ENCODE measurements at regions not wholly inside any gene's neighbourhood (a gene's known extent, or its start where the extent isn't known, plus 50 kb on each side); places are given as distances from the start of the nearest gene placed in this dataset.

GRCh38 chr1:79373481-79374125 is 367.1 kb upstream of the ADGRL4 start:
- DNase-seq (ENCODE audit: low read depth, low spot score) = no peak

- DNase-seq (ENCODE audit: low read depth, low spot score) = no peak
Measured at GRCh38 chr1:79371802-79372201, 365.3 kb upstream of the ADGRL4 start.

DNA sequence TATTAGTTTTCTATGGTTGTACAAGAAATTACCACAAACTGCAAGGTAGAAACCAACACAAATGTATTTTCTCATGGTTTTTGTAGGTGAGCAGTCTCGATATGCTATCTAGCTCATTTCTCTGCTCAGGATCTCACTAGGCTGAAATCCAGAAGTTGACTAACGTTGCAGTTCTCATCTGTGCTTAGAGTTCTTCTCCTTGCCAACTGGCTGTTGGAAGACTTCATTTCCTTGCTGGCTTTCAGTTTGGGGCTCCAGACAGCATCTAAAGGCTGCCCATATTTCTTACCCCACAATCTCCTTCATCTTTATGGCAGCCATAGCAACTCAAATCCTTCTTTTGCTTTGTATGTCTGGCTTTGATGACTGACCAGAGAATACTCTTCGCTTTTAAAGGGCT is 362.6 kb upstream of the ADGRL4 start:
- DNase-seq (ENCODE audit: low read depth, low spot score) = no peak

DNA sequence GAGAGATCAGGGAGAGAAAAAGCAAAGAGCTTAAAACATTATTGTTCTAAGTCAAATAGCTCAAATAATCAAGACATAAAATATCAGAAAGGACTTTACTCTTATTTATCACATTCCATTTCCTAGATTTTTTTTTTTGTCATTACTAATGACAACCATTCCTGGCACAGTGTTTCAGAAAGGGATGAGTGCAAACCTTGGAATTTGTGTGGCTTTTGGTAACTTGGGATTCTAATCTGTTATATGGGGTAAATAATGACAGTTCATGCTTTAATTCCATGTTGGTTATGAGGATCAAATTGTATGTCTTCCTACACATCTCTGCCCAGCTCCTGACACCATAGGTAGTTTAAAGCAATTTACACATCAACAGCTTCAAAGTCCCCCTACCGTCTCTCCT is 358.4 kb upstream of the ADGRL4 start:
- DNase-seq (ENCODE audit: low read depth, low spot score) = no peak

GRCh38 chr1:79363430-79363829 is 356.9 kb upstream of the ADGRL4 start:
- DNase-seq (ENCODE audit: low read depth, low spot score) = no peak

- no peak for DNase-seq (ENCODE audit: low read depth, low spot score)
Measured at GRCh38 chr1:79362470-79362869, 355.9 kb upstream of the ADGRL4 start.

DNA sequence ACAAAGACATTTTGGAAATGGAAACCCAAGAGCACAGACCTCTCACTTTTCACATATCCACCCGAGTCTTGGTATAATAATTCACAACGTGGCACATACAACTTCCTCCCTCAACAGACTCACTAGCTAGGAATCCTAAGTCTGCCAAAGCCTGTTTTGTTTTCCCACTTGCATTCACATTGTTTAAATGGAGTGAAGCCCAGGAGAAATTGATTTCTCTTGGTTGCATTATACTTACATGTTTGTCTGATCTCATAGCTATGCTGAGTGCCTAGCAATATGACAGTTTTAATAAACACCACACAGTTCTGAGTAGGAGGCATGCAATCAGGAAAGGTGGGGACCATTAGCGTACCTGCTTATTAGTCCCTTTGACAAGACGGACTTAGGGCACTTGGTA is 348.6 kb upstream of the ADGRL4 start:
- no peak for DNase-seq (ENCODE audit: low read depth, low spot score)

DNA sequence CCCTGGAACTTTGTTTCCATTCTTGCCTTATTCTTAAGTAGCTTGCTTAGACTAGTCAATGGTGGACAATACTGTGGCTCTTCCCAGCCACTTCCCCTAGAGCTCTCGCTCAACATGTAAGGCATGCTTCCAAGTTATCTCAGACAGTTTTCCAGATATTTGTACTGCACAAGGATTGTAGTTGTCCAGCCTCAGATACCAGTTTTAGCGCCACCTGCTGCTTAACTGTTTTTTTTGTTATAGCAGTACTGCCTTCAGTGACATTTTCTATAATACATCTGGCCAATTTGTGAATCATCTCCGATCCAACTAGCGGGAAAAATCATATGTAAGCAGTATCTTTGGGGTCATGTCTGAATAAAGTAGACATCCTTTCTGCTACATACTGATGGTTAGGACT is 346.7 kb upstream of the ADGRL4 start:
- DNase-seq (ENCODE audit: low read depth, low spot score) = no peak

DNA sequence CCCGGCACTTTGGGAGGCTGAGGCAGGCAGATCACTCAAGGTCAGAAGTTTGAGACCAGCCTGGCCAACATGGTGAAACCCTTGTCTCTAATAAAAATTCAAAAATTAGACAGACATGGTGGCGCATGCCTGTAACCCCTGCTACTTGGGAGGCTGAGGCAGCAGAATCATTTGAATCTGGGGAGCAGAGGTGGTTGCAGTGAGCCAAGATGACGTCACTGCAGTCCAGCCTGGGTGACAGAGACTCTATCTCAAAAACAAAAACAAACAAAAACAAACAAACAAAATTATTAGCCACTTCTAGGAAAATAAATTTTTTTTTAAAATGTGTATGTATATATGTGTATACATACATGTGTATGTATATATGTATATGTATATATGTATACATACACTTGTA is 320.3 kb upstream of the ADGRL4 start:
- DNase-seq (ENCODE audit: low read depth, low spot score) = no peak

DNA sequence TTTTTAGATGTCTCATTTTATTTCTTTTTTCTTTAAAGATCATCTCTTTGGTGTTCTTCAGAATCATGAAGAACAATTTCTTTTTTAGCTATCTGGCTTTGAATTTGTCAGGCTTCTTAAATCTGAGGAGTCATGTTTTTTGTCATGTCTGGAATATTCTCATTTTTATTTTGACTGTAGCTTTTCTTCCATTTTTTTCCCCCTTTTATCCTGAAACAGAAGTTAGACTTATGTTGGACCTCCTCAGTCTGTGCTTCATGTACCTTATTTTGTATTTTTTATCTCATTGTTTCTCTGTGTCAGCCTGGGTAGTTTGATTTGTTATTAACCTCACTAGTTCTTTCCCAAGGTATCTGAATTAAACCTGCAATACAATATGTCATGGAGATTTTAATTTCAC is 319.2 kb upstream of the ADGRL4 start:
- no peak for DNase-seq (ENCODE audit: low read depth, low spot score)

DNA sequence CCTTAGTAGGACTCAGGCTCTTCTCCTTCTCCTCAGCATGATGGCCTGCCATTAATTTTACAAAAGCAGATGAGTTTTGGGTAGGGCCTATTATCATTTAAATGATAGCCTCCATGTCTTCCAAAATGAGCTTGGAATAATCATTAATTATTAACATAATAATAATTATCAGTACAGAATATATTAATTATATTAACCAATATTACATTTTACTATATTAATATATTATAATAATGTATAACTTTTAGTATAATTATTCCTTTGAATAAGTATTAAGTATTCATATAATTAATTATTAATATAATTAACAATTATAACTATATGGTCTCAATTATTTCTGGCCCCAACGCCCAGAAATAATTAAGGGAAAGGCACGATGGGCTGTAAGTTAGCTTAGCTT is 318.6 kb upstream of the ADGRL4 start:
- no peak for DNase-seq (ENCODE audit: low read depth, low spot score)

DNA sequence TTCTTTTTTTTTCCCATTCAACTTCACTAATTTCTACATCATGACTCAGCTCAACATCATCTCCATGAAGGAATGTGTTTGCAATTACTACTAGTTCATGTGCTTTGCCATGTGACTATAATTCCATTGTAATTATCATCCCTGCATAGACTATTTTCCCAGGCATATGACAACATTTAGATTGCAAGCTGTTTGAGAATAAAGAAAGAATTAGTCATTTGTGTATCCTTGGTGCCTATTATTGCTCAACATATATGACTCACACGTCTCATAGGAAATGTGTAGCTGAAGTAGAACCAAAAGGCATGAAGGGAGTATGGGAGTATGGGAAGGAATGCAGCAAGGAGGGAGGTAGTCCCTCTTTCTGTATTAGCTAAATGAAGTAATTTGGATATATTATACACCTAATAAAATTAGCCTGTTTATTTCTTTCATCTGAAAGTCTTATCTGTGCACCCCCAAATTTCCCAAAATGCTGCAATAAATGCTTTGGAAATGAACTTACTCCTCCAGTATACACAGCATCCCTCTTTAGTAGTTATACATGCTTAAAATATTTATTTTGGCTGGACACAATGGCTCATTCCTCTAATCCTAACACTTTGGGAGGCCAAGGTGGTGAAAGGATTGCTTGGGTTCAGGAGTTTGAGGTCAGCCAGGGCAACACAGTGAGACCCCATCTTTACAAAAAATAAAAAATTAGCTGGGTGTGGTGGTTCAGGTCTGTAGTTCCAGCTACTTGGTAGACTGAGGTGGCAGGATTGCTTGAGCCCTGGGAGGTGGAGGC is 316.9 kb upstream of the ADGRL4 start:
- DNase-seq (ENCODE audit: low read depth, low spot score) = no peak

DNA sequence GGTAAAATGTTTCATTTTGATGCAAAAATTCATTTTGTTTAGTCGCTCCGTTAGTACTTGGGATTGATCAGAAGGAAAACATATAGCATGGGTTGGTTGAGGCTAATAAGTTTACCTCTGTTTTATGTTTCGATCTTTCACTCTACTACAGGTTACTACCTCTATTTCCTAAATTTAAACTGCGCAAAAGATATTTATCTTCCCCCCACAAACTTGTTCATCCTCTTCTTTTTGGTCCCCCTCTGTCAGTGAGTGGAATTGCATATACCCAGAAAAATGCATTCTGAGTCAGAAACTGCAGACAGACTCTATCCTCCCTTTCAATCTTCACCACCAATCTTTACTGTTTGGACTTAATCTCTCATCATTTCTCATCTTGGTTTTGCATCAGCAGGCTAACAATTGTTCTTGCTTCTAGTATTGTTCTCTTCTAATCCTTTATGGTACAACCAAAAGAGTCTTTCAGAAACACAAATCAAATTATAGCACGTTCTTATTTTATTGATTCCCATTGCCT is 316.0 kb upstream of the ADGRL4 start:
- no peak for DNase-seq (ENCODE audit: low read depth, low spot score)

DNA sequence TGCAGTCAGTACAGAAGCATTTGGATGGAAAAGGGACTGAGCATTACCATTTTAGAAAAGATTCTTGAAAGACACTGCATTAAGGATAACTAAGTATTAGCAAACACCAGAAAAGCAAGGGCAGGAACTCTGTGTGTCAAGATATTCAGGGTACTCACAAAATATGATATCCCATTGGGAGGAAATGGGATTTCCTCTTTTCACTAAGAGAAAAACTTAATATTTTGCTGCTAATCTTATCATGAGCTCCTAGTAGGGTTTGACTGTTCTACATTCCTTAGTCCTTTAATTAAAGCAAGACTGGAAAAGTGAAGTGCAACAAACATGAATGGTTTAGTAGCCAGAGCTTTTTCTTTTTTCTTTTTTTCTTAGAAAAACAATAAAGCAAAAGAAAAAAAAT is 305.9 kb upstream of the ADGRL4 start:
- no peak for DNase-seq (ENCODE audit: low read depth, low spot score)

DNA sequence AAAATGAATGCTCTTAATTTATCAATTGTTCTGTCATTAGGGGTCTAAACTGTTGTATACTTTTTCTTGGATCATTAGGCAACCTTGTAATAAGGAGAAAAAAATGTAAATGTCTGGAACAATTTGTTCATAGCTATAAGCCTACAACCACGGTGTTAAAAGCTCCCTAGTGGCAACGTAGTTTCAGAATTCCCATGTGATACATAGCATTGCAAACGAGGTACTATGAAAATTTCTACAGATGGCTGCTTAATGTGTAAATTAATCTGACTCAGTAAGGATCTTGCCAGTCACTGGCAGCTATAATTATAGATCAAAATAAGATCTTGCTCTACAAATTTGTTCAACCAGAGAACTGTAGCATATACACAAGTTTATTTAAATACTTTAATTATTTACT is 304.1 kb upstream of the ADGRL4 start:
- no peak for DNase-seq (ENCODE audit: low read depth, low spot score)

DNA sequence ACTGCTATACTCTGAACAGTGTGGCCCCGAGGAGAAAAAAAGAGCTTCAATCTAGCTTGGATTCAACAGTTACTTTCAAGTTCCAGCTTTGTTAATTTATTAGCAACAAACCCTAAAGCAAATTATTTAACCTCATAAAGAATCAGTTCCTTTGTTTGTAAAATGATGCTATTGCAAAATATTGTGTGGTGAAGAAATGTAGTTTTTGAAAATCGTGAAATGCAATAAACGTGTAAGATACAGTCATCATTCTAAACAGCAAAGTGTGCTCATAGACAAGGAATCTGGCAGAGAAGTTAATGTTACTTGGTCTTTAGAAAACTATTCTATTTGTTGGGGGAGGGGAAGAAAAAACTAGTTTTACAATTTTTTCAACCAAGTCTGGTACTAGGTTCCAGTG is 297.6 kb upstream of the ADGRL4 start:
- no peak for DNase-seq (ENCODE audit: low read depth, low spot score)

DNA sequence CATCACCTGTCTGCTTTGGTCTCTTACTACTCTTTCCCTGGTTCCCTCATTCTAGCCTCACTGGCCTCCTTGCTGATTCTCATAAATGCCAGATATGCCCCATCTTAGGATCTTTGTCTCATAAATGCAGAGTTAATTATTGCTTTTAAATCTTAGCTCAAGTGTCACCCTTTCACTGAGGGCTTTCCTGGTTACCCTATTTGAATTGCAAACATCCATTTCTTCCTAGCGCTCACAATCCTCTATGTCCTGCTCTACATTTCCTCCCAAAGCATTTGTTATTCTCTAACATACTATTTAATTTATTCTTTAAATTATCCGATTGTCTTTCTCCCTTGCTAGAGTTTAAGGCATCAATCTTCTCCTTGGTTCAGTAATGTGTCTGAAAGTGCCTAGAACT is 296.5 kb upstream of the ADGRL4 start:
- no peak for DNase-seq (ENCODE audit: low read depth, low spot score)

GRCh38 chr1:79302380-79302930 is 295.9 kb upstream of the ADGRL4 start:
- no peak for DNase-seq (ENCODE audit: low read depth, low spot score)

DNA sequence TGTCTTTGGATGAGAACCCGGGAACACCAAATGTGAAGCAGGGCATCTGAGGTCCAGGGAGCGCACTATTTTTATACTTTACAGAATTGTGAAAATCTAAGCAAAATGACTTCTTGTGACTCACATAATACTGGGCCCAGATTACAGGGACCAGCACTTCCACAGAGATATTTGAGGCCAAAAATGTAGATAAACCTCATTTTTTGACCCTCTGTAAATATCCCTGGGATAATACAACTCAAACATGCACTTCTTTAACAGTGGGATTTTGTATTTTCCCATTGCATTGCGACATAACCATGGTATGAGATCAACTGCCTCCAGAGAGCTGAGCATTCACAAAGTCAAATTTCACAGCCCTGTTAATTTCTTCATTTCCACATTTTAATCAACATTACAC is 289.4 kb upstream of the ADGRL4 start:
- DNase-seq (ENCODE audit: low read depth, low spot score) = no peak

GRCh38 chr1:79293611-79294010 is 287.1 kb upstream of the ADGRL4 start:
- DNase-seq (ENCODE audit: low read depth, low spot score) = no peak

DNA sequence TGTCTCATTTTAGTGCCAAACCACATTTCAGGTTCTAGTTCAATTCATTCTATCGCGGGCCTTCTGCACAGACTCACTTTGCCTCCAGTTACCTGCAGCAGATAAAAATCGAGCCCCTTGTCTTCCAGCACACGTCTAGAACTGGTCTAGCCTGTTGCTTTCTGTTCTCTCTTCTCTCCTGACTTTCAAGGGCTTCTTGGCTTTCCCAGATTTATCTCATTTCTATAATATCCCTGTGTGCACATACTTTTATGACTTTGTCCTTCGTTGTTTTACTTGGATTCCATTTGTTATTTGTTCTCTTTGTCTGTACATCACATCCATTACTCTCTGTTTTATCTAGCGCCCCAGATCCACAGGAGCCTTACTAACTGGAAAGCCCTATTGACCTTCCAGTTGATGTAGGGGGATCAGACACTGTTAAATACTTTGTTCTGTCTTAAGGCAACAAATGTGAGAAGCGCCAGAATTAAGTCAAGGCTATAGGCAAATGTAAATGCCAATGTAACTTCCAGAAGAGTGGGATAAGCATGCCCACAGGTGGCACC is 284.5 kb upstream of the ADGRL4 start:
- DNase-seq (ENCODE audit: low read depth, low spot score) = no peak

GRCh38 chr1:79287982-79288381 is 281.5 kb upstream of the ADGRL4 start:
- no peak for DNase-seq (ENCODE audit: low read depth, low spot score)

DNA sequence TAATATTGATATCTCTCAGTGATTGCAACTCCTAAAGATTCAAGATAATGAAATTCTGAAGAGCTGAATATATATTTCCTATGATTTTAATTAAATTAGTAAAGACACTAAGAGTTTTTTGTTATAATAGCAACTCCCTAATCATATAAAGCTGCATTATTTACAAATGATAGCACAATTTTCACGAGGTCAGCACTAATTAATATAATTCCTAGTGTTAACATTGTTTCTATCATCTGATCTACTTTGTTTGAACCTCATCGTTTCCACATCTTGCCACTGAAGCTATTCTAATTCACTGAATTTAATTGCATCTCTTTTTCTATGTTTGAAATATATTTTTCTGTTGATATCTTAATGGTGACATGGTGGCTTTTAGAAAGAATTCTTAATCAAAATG is 279.1 kb upstream of the ADGRL4 start:
- DNase-seq (ENCODE audit: low read depth, low spot score) = no peak
